Adipocyte (in vitro differentiated cells): ENCODE measurements at regions not wholly inside any gene's neighbourhood (a gene's known extent, or its start where the extent isn't known, plus 50 kb on each side); places are given as distances from the start of the nearest gene placed in this dataset.
"Not testable (repeated sequence)": the region's sequence is repeated elsewhere in the genome, so short reads cannot be mapped to it uniquely, and the experiment has no call there.

Source experiments
- DNase-seq: peaks from one replicate; pipeline ENCODE4 v3.0.0-alpha.2; 2015; ENCODE audit warnings: low read depth
- H3K27me3 ChIP-seq: replicated peaks from 2 replicates; pipeline ENCODE4 v1.7.0; 2013; ENCODE audit warnings: mild to moderate bottlenecking, low read length, moderate library complexity; ENCODE audit not compliant: control insufficient read depth, insufficient read depth
- H3K36me3 ChIP-seq: 2 replicates; pipeline ENCODE4 v1.7.0; 2013; ENCODE audit warnings: low read length, mild to moderate bottlenecking, moderate library complexity; ENCODE audit not compliant: control insufficient read depth, insufficient read depth, severe bottlenecking
- H3K4me1 ChIP-seq: 2 replicates; pipeline ENCODE4 v1.7.0; 2013; ENCODE audit warnings: mild to moderate bottlenecking, low read length, moderate library complexity; ENCODE audit not compliant: control insufficient read depth, insufficient read depth
- H3K4me3 ChIP-seq: 2 replicates; pipeline ENCODE4 v1.7.0; 2013; ENCODE audit warnings: mild to moderate bottlenecking, low read length, moderate library complexity
- H3K9ac ChIP-seq: 2 replicates; pipeline ENCODE4 v1.7.0; 2013; ENCODE audit warnings: mild to moderate bottlenecking, low read length, moderate library complexity
- H3K9me3 ChIP-seq: 2 replicates; pipeline ENCODE4 v1.7.0; 2013; ENCODE audit warnings: mild to moderate bottlenecking, low read length, moderate library complexity; ENCODE audit not compliant: control insufficient read depth

DNA sequence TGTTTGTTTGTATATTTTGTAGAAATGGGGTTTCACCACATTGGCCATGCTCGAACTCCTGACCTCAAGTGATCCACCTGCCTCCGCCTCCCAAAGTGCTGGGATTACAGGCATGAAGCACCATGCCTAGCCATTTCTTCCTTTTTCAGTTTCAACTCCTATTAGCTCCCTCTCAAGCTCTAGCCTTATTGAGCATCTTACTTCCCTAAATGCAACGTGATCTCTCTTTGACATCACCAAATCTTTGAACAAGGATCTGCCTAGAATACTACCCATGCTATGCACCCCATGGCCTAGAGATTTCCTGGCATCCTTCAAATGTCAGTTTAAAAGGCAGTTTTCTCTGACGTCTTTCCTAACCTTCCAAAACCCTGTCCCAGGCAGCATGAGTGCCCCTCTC lies 91.1 kb upstream of the NR5A2 start:
- H3K4me1 ChIP-seq, result no peaks in the 10 kb centered on the region
- H3K9ac ChIP-seq, result no peak overlapping the region
- no peak overlapping the region for H3K4me3 ChIP-seq
- no peaks in the 10 kb centered on the region for H3K27me3 ChIP-seq
- H3K36me3 ChIP-seq, result no peaks in the 10 kb centered on the region
- DNase-seq, result no peak
- no peaks in the 10 kb centered on the region for H3K9me3 ChIP-seq

DNA sequence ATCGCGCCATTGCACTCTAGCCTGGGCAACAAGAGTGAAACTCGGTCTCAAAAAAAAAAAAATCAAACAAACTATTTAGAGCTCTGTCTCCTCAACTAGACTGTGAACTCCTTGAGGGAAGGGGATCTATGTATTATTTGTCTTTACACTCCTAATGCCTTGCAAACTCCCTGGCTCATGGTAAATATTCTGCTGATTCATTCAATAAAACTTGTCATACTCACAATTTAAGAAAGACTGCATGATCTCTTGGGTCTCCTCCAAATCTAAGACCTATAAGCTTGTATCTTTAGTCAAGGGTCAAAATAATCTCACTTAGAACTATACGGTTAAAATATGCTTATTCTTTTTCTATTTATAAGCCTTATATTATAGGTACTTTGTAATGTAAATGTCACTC lies 90.3 kb upstream of the NR5A2 start:
- H3K36me3 ChIP-seq, result no peaks in the 10 kb centered on the region
- H3K4me3 ChIP-seq, result no peak overlapping the region
- H3K9me3 ChIP-seq, result no peaks in the 10 kb centered on the region
- no peak overlapping the region for H3K9ac ChIP-seq
- H3K27me3 ChIP-seq, result no peaks in the 10 kb centered on the region
- no peak for DNase-seq
- no peaks in the 10 kb centered on the region for H3K4me1 ChIP-seq

DNA sequence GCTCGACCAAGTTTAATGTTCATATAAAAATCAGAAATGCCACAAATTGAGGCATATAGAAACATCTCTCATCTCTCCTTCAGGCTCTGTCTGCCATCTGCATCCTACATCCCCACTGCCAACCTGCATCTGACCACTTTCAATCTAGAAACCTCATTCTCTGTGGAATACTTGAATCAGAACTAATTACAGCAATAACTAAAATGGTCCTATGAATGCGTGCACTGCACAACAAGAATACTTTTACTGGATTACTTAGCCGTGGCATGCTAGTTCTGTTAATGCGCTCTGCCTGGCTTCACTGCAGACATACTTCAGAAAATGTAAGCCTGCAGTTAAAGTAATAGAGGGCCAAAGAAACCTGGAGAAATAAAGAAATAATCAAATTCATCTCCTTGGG lies 89.8 kb upstream of the NR5A2 start:
- Histone ChIP-seq H3K36me3 (no peaks in the 10 kb centered on the region), H3K4me1 (no peaks in the 10 kb centered on the region), H3K9ac (no peak overlapping the region), H3K27me3 (no peaks in the 10 kb centered on the region), H3K9me3 (no peaks in the 10 kb centered on the region), H3K4me3 (no peak overlapping the region)
- no peak for DNase-seq

DNA sequence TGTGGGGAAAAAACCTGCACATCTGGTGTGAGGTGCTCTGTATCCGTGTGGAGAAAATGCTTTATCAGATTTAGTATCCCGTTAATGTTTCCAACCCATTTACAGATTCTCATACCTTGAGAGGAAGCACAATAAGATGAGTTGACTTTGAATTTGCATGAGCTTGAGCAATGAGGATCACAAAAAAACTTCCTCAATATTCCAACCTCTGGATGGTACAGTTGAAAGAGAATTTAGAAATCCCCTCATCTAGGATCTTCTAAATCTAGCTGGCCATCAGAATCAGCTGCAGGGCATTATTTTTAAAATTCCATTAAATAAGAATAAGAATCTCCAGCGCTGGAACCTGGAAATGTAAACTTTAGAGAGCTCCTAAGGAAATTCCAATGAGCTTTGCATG lies 82.5 kb upstream of the NR5A2 start:
- H3K27me3 ChIP-seq, result no peaks in the 10 kb centered on the region
- H3K9me3 ChIP-seq, result no peaks in the 10 kb centered on the region
- no peaks in the 10 kb centered on the region for H3K4me1 ChIP-seq
- no peak overlapping the region for H3K9ac ChIP-seq
- H3K36me3 ChIP-seq, result no peaks in the 10 kb centered on the region
- no peak overlapping the region for H3K4me3 ChIP-seq
- DNase-seq, result no peak

DNA sequence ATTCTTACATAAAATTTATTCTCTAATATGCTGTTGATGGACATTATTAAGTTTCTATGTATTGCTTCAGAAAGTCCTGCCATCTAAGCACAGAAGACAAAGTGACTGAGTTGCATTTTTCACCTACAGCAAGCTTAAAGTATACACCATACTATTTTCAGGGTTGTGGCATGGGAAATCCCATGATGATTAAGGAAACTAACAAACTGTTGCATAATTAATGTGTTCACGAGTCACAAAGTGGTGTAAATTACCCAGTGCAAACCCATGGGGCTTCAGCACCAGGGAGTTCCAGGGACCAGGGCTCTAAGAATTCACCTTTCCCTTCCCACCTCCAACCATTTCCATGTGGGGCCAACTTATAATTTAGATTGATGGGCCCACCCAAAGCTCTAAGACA lies 81.9 kb upstream of the NR5A2 start:
- no peak for DNase-seq

DNA sequence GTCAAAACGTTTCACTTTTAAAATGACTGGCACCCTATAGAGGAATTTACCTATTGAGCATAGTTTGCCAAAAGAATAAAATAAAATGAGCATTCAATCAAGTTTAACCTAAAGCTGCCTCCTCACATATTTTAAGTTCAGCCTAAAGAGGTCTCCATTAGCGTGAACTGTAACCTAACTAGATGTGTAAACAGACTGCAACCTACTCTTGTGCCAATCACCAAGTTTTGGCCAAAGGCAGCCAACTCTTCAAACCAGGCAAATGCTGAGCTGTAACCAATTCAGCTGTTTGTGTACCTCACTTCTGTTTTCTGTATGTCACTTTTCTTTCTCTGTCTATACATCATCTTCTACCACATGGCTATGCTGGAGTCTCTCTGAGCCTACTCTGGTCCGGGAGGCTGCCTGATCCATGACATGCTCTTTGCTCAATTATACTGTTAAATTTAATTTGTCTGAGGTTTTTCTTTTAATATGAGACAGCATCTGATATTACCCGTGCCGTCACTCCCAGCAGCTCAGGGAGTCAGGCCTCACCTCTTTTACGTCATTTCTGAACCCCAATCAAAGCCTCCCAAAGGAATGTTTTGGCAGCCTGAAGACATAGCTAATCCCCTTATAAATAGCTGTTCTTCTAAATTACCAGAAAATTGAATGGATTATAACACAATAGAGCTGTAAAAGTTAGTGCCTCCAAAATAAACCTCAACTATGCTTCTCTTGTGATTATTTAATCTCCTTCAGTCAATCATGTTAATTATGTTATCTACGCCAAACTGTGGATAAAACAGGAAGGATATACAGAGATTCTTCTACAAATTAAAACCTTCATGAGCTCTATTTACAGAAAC lies 81.0 kb upstream of the NR5A2 start:
- Histone ChIP-seq H3K9ac (no peak overlapping the region), H3K4me3 (no peak overlapping the region), H3K36me3 (no peaks in the 10 kb centered on the region), H3K9me3 (no peaks in the 10 kb centered on the region), H3K4me1 (no peaks in the 10 kb centered on the region), H3K27me3 (no peaks in the 10 kb centered on the region)
- no peak for DNase-seq

More for the DNA sequence above, 81.9 kb upstream of the NR5A2 start:
- no peak overlapping the region for H3K4me3 ChIP-seq
- H3K36me3 ChIP-seq, result no peaks in the 10 kb centered on the region
- no peaks in the 10 kb centered on the region for H3K9me3 ChIP-seq
- H3K27me3 ChIP-seq, result no peaks in the 10 kb centered on the region
- H3K4me1 ChIP-seq, result no peaks in the 10 kb centered on the region
- no peak overlapping the region for H3K9ac ChIP-seq

DNA sequence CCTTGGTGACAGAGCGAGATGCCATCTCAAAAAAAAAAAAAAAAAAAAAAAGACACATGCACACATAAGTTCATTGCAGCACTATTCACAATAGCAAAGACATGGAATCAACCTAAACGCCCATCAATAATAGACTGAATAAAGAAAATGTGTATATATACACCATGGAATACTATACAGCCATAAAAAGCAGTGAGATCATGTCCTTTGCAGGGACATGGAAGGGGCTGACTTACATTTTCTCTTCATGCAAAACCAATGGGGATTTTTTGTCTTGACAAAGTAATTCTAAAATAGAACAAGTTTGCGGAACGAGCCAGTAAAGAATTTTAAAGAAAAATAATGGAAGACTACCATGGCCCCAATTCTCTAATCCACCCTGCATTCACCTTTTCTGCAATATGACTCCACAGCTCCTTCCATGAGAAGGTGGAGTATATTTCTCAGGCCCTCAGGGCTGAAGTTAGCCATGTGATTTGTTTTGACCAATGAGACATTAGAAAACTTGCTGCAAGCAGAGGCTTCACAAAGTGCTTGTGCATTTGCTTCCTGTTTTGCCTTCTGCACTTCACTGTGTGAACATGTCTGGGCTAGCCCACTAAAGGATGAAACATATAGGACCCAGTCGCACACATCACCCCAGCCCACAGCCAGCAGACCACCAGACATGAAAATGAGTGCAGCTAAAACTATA lies 78.8 kb upstream of the NR5A2 start:
- Histone ChIP-seq H3K9me3 (no peaks in the 10 kb centered on the region), H3K27me3 (no peaks in the 10 kb centered on the region), H3K4me3 (no peak overlapping the region), H3K36me3 (no peaks in the 10 kb centered on the region), H3K9ac (no peak overlapping the region), H3K4me1 (no peaks in the 10 kb centered on the region)
- DNase-seq, result no peak

DNA sequence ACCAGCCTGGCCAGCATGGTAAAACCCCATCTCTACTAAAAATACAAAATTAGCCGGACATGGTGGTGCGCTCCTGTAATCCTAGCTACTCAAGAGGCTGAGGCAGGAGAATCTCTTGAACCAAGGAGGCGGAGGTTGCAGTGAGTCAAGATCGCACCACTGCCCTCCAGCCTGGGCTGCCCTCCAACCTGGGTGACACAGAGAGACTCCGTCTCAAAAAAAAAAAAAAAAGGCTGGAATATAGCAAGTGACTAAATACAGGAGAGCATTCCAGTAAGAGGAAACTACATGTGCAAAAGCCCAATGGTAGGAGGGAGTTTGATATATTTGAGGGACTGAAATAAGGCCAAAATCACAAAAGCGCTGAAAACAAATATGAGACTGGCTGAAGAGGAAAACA lies 76.5 kb upstream of the NR5A2 start:
- H3K36me3 ChIP-seq, H3K4me1 ChIP-seq, H3K4me3 ChIP-seq, H3K9me3 ChIP-seq, H3K27me3 ChIP-seq, DNase-seq, H3K9ac ChIP-seq: not testable (repeated sequence)

DNA sequence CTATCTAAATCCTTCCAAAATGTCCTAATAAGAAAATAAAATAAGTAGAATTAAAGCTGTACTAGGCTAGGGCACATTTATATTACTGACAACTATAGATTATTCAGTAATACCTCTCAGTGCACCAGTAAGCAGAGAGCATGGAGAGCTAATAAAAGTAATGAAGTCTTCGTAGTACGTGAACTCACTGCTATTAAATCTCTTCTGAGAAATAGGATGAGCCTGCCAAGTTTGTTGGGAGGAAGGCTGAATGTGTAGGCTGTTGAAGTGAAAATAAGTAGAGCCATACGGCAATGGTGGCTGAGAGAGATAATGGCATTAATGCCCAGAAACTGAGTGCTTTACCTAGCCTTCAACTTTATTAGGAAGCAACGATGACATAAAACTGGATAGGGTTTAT lies 73.9 kb upstream of the NR5A2 start:
- Histone ChIP-seq H3K4me1 (no peaks in the 10 kb centered on the region), H3K36me3 (no peaks in the 10 kb centered on the region), H3K9ac (no peak overlapping the region), H3K4me3 (no peak overlapping the region), H3K27me3 (no peaks in the 10 kb centered on the region), H3K9me3 (no peaks in the 10 kb centered on the region)
- no peak for DNase-seq

DNA sequence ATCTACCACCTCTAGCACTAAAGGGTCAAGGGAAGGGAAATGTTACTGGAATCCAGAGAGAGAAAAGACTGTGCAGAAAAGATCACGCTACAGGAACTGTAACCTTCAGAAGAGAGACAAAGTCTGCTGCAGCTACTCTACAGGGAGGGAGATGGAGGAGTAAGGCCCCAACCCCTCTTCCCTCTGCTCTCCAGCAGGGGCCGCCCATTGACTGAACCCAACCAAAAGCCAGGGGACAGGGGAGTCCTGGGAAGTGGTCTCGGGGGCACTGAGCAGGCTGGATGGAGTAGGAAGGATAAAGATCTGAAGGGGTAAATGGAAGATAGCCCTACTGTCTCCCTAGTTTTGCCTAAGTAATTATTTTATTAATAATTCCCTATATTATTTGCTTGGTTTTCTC lies 72.8 kb upstream of the NR5A2 start:
- DNase-seq, result no peak
- Histone ChIP-seq H3K36me3 (no peaks in the 10 kb centered on the region), H3K4me1 (no peaks in the 10 kb centered on the region), H3K4me3 (no peak overlapping the region), H3K27me3 (no peaks in the 10 kb centered on the region), H3K9me3 (no peaks in the 10 kb centered on the region), H3K9ac (no peak overlapping the region)

DNA sequence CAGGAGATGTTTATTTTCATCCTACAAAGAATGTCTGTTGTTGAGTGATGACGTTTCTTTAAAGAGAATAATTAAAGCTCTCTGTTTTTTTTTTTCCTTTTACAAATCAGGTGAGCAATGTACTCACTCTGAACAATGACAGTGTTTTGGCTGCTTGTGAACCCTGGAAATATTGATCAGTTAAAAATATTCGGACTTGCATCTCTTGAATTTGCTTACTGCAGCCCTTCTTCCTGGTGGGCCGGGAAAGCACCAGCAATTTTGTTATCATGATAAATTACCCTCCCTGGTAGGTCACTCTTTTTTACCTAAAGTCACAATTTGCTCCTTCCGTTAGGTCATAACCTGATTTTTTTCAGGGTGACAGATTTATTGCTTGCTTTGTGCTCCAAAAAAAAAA lies 72.3 kb upstream of the NR5A2 start:
- no peak for DNase-seq
- Histone ChIP-seq H3K9ac (no peak overlapping the region), H3K9me3 (no peaks in the 10 kb centered on the region), H3K36me3 (no peaks in the 10 kb centered on the region), H3K4me3 (no peak overlapping the region), H3K4me1 (no peaks in the 10 kb centered on the region), H3K27me3 (no peaks in the 10 kb centered on the region)
